Fibroblast of pulmonary artery (primary cell): ENCODE measurements at regions not wholly inside any gene's neighbourhood (a gene's known extent, or its start where the extent isn't known, plus 50 kb on each side); places are given as distances from the start of the nearest gene placed in this dataset.

Experiments
- DNase-seq: peaks from one replicate; pipeline ENCODE4 v3.0.0-alpha.2; 2010; ENCODE audit warnings: low read depth
- H3K4me3 ChIP-seq: replicated peaks from 2 replicates; pipeline ENCODE4 v1.5.1; 2011; ENCODE audit warnings: low read depth, mild to moderate bottlenecking, control low read depth, low read length, moderate library complexity
- TF ChIP-seq, protein P1 (sequence below): IDR thresholded peaks from 2 replicates; pipeline ENCODE4 v1.5.1; 2011; ENCODE audit warnings: mild to moderate bottlenecking, control low read depth, low read length, inconsistent platforms; ENCODE audit errors: missing control alignments

DNA sequence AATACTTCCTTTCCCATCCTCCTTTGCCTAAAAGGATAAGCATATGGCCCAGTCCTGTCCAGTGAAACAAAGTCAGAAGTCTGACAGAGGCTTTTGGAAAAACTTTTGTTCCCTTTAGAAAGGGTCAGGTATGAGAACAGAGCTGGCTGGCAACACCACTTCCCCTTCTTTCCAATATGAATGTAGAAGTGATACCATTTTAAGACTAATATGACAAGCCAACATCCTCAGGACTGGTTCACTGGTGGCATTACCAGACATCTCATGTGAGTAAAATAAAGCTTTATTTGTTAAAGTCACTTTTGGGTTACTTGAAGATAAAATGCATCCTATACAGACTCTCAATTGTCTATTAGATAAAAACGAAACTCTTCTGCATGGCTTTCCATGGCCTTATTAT is 83.6 kb upstream of the PTCHD1 start:
- H3K4me3 ChIP-seq, result no peak overlapping the region
- DNase-seq, result no peak
- TF ChIP-seq, protein P1, sequence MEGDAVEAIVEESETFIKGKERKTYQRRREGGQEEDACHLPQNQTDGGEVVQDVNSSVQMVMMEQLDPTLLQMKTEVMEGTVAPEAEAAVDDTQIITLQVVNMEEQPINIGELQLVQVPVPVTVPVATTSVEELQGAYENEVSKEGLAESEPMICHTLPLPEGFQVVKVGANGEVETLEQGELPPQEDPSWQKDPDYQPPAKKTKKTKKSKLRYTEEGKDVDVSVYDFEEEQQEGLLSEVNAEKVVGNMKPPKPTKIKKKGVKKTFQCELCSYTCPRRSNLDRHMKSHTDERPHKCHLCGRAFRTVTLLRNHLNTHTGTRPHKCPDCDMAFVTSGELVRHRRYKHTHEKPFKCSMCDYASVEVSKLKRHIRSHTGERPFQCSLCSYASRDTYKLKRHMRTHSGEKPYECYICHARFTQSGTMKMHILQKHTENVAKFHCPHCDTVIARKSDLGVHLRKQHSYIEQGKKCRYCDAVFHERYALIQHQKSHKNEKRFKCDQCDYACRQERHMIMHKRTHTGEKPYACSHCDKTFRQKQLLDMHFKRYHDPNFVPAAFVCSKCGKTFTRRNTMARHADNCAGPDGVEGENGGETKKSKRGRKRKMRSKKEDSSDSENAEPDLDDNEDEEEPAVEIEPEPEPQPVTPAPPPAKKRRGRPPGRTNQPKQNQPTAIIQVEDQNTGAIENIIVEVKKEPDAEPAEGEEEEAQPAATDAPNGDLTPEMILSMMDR, result no peak

DNA sequence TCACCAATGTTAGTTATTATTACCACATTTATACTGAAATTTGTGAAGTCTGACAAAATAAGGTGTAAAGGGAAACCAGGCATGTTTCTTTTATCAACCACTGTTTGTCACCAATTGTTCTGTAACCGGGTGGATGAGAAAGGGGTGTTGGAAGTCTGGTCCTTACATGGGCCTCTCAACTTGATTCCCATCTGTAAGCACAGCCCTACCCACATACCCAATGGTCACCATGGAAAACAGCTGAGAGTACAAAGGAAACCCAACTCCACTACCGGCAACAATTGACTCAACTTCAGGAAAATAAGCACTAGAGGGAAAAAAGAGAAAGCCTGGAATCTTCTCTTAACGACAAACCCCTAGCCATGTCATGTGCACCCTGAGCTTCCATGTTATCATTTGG is 70.8 kb upstream of the PTCHD1 start:
- TF ChIP-seq, protein P1, result no peak
- no peak for DNase-seq
- no peak overlapping the region for H3K4me3 ChIP-seq

DNA sequence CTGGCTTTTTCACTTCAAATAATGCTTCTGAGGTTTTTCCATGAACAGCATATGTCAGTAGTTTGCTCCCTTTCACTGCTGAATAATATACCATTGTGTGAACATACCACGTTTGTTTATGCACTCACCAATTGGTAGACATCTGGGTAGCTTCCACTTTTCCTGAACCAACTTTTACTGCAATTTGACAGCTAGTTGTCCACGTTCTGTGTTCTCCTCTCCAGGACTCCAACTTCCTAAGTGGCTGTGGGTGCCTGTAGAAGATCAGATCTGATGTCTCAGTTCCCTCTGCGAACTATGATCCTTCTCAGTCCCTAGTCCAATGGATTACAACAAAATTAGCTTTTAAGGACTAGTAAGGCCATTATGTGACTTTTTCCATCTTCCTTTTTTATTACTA is 64.7 kb upstream of the PTCHD1 start:
- TF ChIP-seq, protein P1, result no peak
- no peak overlapping the region for H3K4me3 ChIP-seq
- no peak for DNase-seq

DNA sequence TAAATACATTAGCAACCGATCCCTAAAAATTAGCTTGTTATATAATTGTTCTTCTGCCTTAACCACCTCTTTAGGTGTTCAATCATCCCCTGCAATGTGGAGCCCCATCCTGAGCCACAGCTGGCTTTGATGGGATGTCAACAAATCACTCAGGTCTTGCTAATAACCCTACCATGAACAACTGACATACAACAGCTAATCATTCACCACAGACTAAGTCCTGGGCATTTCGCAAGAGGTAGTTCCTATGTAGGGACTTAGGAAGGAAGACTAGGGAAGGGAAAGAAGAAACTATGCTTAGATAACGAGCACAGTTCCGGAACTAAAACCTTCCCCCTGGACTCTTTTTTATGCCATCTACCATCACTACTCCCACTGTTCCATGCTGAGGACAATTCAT is 63.6 kb upstream of the PTCHD1 start:
- no peak for DNase-seq
- H3K4me3 ChIP-seq, result no peak overlapping the region
- TF ChIP-seq, protein P1, result no peak

GRCh38 chrX:23276475-23276874 is 58.2 kb upstream of the PTCHD1 start:
- TF ChIP-seq, protein P1, result no peak
- no peak overlapping the region for H3K4me3 ChIP-seq
- no peak for DNase-seq
